ENCODE measurements at regions not wholly inside any gene's neighbourhood (a gene's known extent, or its start where the extent isn't known, plus 50 kb on each side); places are given as distances from the start of the nearest gene placed in this dataset.

- H3K36me3 Mint-ChIP-seq (ENCODE audit: insufficient read depth, unreplicated experiment) = no peaks in the 10 kb centered on the region
- CTCF ChIA-PET = no interaction called here
- no peak overlapping the region for H3K27ac Mint-ChIP-seq (ENCODE audit: low read depth, unreplicated experiment)
- no peaks in the 10 kb centered on the region for H3K27me3 Mint-ChIP-seq (ENCODE audit: insufficient read depth, unreplicated experiment)
- POLR2A ChIA-PET = interaction anchor here (0.6 to 1.6 kb wide), 4 partner anchors 9 to 70 kb away, joined by 3 to 9 read pairs (median 5); no protein-coding TSS in a partner anchor
- no peak for DNase-seq (ENCODE audit: unreplicated experiment)
- no peak overlapping the region for H3K4me3 Mint-ChIP-seq (ENCODE audit: unreplicated experiment)
- no TSS peak for BruUV-seq (replicated peaks)
- intact Hi-C loops (cut with micrococcal nuclease) = no loop called here
- no peaks in the 10 kb centered on the region for H3K9me3 Mint-ChIP-seq (ENCODE audit: unreplicated experiment)
- TF ChIP-seq CTCF (IDR thresholded peaks at IDR 0.05; ENCODE audit: unreplicated experiment) = no peak
- peaks cover 8% of the 10 kb centered on the region for H3K4me1 Mint-ChIP-seq (ENCODE audit: insufficient read depth, unreplicated experiment)
Measured at GRCh38 chr11:80819271-80819670, 1378.4 kb upstream of the TENM4 start.

GRCh38 chr11:80816966-80817365, 1376.1 kb upstream of the TENM4 start:
- no TSS peak for BruUV-seq (replicated peaks)
- POLR2A ChIA-PET = no interaction called here
- intact Hi-C loops (cut with micrococcal nuclease) = no loop called here
- H3K9me3 Mint-ChIP-seq (ENCODE audit: unreplicated experiment) = no peaks in the 10 kb centered on the region
- H3K4me3 Mint-ChIP-seq (ENCODE audit: unreplicated experiment) = no peak overlapping the region
- TF ChIP-seq CTCF (IDR thresholded peaks at IDR 0.05; ENCODE audit: unreplicated experiment) = no peak
- H3K4me1 Mint-ChIP-seq (ENCODE audit: insufficient read depth, unreplicated experiment) = peaks cover 8% of the 10 kb centered on the region
- H3K36me3 Mint-ChIP-seq (ENCODE audit: insufficient read depth, unreplicated experiment) = no peaks in the 10 kb centered on the region
- CTCF ChIA-PET = no interaction called here
- no peak for DNase-seq (ENCODE audit: unreplicated experiment)
- no peak overlapping the region for H3K27ac Mint-ChIP-seq (ENCODE audit: low read depth, unreplicated experiment)
- H3K27me3 Mint-ChIP-seq (ENCODE audit: insufficient read depth, unreplicated experiment) = no peaks in the 10 kb centered on the region

- Mint-ChIP-seq H3K27ac (ENCODE audit: low read depth, unreplicated experiment) (no peak overlapping the region), H3K4me3 (ENCODE audit: unreplicated experiment) (no peak overlapping the region), H3K36me3 (ENCODE audit: insufficient read depth, unreplicated experiment) (no peaks in the 10 kb centered on the region), H3K4me1 (ENCODE audit: insufficient read depth, unreplicated experiment) (peaks cover 8% of the 10 kb centered on the region), H3K9me3 (ENCODE audit: unreplicated experiment) (no peaks in the 10 kb centered on the region), H3K27me3 (ENCODE audit: insufficient read depth, unreplicated experiment) (no peaks in the 10 kb centered on the region)
- BruUV-seq (replicated peaks) = no TSS peak
- intact Hi-C loops (cut with micrococcal nuclease) = no loop called here
- CTCF ChIA-PET = no interaction called here
- POLR2A ChIA-PET = interaction anchor here (0.6 kb wide), 1 partner anchor 37 kb away, joined by 3 read pairs; no protein-coding TSS in a partner anchor
- no peak for TF ChIP-seq CTCF (IDR thresholded peaks at IDR 0.05; ENCODE audit: unreplicated experiment)
- DNase-seq (ENCODE audit: unreplicated experiment) = no peak
Measured at GRCh38 chr11:80816454-80816847, 1375.6 kb upstream of the TENM4 start.

GRCh38 chr11:80815752-80816453, 1375.1 kb upstream of the TENM4 start:
- POLR2A ChIA-PET = interaction anchor here (0.6 kb wide), 1 partner anchor 37 kb away, joined by 3 read pairs; no protein-coding TSS in a partner anchor
- BruUV-seq (replicated peaks) = no TSS peak
- no peak for DNase-seq (ENCODE audit: unreplicated experiment)

More at GRCh38 chr11:80815752-80816453, 1375.1 kb upstream of the TENM4 start:
- CTCF ChIA-PET = no interaction called here
- H3K4me3 Mint-ChIP-seq (ENCODE audit: unreplicated experiment) = no peak overlapping the region
- intact Hi-C loops (cut with micrococcal nuclease) = no loop called here
- peaks cover 8% of the 10 kb centered on the region for H3K4me1 Mint-ChIP-seq (ENCODE audit: insufficient read depth, unreplicated experiment)
- no peaks in the 10 kb centered on the region for H3K27me3 Mint-ChIP-seq (ENCODE audit: insufficient read depth, unreplicated experiment)
- H3K27ac Mint-ChIP-seq (ENCODE audit: low read depth, unreplicated experiment) = no peak overlapping the region
- TF ChIP-seq CTCF (IDR thresholded peaks at IDR 0.05; ENCODE audit: unreplicated experiment) = no peak
- no peaks in the 10 kb centered on the region for H3K36me3 Mint-ChIP-seq (ENCODE audit: insufficient read depth, unreplicated experiment)
- no peaks in the 10 kb centered on the region for H3K9me3 Mint-ChIP-seq (ENCODE audit: unreplicated experiment)

Data from MCF 10A (cell line).